ENCODE measurements at regions not wholly inside any gene's neighbourhood (a gene's known extent, or its start where the extent isn't known, plus 50 kb on each side); places are given as distances from the start of the nearest gene placed in this dataset.

GRCh38 chr15:93266291-93266690, 177.3 kb upstream of the RGMA start:
- DNase-seq (ENCODE audit: extremely low read depth in 1 of 11, low read depth in 9 of 11, low spot score in 4 of 11) = no peak

DNA sequence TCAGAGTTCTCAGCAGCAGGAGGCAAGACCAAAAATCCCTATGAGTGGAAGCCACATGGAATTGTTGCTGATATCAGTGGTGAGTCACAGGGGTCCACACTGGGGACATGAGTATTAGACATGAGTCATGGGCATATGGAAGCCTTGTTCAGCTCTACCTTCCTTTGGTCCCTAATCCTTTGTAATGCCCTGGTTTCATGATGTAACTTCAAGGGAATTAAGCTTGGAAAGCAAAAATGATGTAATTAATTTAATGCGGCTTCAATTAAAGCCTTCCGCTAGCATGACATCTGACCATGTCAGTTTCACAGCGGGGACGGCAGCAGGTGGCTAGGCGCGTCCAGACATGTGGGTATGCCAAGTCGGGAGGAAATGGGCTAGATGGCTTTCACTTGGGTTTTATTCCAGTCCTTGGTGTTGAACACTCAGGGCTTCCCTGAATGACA, 176.1 kb upstream of the RGMA start:
- no peak for DNase-seq (ENCODE audit: extremely low read depth in 1 of 11, low read depth in 9 of 11, low spot score in 4 of 11)

DNA sequence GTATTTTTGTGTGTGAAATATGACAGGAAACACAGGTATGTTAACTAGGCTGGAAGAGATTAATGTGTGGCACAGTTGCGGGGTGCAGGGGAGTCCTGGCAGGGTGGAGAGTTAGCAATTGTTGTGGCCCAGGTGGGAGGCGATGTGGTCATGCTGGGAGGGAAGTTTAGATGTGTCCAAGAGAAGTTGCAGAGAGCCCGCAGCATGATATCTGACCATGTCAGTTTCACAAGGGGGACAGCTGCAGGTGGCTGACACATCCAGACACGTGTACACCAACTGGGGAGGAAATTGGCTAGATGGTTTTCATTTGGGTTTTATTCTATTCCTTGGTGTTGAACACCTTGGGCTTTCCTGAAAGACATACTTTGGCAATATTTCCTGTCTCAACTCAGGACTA, 172.8 kb upstream of the RGMA start:
- no peak for DNase-seq (ENCODE audit: extremely low read depth in 1 of 11, low read depth in 9 of 11, low spot score in 4 of 11)

DNA sequence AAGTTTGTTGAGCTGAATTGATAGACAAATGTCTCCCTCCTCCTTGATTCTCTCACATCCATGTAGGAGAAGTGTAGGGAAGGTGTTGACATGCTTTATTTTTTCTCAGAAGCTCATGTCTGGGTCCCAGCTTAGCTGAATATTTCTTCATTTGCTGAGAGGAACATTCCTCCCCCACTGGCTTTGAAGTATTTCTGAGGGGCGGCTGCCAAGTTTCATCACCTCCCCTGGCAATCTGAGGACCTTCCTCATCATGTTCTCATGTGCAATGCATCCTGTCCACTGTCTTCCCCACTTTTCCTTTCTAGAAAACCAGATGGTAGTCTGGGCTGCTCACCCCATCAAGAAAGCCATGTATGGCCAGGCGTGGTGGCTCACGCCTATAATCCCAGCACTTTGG, 168.9 kb upstream of the RGMA start:
- DNase-seq (ENCODE audit: extremely low read depth in 1 of 11, low read depth in 9 of 11, low spot score in 4 of 11) = no peak

DNA sequence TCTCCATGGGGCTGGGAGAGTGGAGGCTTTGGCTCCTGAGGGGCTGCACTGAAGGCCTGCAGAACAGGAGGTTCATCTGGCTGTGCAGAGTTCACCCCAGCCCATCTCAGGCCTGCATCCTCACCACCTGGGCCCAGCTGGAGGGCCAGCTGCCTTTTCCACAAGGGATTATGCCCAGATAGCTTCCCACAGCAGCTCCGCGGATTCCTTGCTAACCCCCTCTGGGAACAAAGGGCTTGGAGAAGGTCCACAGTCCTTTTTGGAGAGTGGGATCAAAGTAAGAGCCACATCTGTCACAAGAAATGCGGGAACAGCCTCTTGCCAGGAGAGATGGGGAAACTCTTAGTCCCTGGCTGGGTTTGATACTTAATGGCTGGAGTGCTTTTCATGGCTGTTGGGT, 164.7 kb upstream of the RGMA start:
- DNase-seq (ENCODE audit: extremely low read depth in 1 of 11, low read depth in 9 of 11, low spot score in 4 of 11) = no peak

DNA sequence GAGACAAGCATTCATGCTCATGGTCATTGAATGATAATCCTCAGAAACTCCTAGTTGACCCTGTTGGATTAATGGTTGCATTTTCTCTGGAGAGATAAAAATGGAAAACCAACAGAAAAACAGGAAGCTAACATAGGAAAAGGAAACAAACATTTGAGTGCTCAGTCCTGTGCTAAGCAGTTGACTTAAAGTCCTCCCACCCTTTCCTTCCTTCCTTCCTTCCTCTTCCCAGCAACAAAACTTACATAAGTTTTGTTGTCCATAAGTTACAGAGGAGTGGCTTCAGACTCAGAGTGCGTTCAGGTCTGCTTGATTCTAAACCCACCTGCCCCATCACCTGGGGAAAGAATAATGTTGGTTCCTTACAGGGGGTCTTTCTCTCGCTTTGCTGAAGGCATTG, 163.8 kb upstream of the RGMA start:
- DNase-seq (ENCODE audit: extremely low read depth in 1 of 11, low read depth in 9 of 11, low spot score in 4 of 11) = no peak

DNA sequence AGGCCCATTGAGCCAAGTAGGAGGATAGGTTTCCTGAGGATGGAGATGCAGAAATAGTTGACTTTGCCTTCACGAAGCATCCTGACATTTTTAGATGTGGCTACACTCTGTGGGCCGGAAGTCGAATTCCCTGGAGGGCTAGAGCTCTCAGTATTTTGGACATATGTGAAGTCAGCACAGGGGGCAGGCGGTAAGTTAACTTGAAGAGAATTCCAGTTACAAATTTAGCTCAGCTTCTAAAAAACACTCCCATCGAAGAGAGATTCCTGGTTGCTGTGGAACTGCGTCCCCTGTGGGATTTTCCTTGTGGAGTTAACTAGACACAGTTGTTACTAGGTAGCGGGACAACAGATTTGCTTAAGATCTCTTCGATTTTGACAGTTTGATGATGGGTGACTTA, 161.9 kb upstream of the RGMA start:
- peak in 6 of 11 donors; percentile 7 to 48 (median 25) for DNase-seq (ENCODE audit: extremely low read depth in 1 of 11, low read depth in 9 of 11, low spot score in 4 of 11)

DNA sequence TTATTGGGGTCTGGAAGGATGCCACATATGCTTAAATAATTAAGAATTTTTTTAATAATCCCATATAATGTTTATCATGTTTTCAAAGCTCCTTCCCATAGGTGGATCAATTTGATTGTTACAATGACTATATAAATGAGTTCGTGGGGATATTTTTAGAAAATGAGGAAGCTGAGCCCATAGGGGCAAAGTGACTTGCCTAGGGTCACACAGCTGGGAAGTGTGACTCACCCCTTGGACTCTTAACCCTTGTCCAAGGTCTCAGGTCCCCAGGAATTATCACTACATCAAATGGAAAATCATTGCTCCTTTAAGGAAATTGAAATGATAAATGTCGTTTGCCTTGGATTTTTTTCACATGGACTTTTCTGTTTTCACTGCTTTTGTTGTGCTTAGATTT, 161.2 kb upstream of the RGMA start:
- no peak for DNase-seq (ENCODE audit: extremely low read depth in 1 of 11, low read depth in 9 of 11, low spot score in 4 of 11)

DNA sequence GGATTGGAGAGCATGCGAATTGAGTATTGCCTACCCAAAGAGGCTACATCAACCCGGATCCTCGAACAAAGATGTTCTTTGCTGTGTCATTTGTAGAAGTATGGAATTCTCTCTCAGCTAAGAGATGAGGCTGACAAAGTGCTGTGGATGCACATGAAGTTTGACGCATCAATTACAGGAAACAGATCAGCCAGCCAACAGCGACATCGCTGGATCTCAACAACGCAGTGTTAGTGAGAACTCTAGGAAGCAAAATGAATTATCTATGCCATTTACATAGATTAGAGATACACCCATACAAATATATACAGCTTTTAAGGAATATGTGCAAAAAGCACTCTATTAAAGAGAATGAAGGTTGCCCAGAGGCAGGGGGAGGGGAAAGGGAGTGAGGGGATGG, 160.6 kb upstream of the RGMA start:
- DNase-seq (ENCODE audit: extremely low read depth in 1 of 11, low read depth in 9 of 11, low spot score in 4 of 11) = no peak

DNA sequence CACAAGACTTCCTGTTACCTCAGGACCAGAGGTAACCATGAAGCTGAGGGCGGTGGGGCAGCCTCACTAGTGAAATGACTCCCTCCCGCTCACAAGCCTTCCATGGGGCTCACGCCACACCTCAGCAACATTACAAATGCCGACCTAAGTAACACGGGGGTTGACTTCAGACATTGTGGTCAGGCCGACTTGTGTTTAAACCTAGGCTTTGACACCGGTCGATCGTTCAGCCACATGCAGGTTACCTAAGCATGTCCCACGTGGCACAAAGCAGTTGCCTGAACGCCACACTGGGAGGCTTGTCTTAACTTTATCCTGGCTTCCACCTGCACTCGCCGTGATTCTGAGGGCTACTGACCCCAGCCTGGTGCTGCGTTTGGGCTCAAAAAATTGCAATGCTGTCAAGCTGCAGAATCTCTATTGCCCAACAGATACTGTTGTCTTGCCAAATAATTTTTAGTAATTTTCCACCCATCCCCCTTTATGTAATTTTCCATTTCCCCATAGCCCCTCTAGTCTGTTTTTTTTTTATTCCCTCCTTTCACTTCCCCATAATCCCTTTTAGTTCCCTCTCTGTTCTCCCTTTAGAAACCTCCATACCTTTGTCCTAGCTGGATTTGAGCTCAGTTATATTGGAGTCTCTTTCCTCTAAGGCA, 158.6 kb upstream of the RGMA start:
- no peak for DNase-seq (ENCODE audit: extremely low read depth in 1 of 11, low read depth in 9 of 11, low spot score in 4 of 11)

- no peak for DNase-seq (ENCODE audit: extremely low read depth in 1 of 11, low read depth in 9 of 11, low spot score in 4 of 11)
Observed at GRCh38 chr15:93246266-93247242, 157.5 kb upstream of the RGMA start.

DNA sequence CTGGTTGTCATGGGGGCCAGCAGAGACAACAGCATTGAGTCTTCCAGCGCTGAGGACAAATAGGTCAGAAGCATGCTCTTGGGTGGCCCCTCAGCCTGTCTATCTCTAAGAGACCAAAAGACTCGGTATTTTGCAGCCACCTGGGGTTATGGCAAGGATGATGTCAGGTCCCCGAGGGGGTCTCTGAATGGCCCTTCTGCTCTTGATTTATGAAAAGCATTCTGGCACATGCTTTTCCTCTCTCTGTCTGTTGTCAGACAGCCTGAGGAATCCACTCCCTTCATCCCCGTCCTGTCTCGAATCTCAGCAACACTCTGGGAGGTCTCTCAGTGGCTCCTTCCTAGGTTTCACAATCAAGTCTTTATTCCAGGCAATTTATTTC, 156.6 kb upstream of the RGMA start:
- DNase-seq (ENCODE audit: extremely low read depth in 1 of 11, low read depth in 9 of 11, low spot score in 4 of 11) = no peak

GRCh38 chr15:93244696-93245660, 156.0 kb upstream of the RGMA start:
- peak in 8 of 11 donors; percentile 9 to 51 (median 20) for DNase-seq (ENCODE audit: extremely low read depth in 1 of 11, low read depth in 9 of 11, low spot score in 4 of 11)

DNA sequence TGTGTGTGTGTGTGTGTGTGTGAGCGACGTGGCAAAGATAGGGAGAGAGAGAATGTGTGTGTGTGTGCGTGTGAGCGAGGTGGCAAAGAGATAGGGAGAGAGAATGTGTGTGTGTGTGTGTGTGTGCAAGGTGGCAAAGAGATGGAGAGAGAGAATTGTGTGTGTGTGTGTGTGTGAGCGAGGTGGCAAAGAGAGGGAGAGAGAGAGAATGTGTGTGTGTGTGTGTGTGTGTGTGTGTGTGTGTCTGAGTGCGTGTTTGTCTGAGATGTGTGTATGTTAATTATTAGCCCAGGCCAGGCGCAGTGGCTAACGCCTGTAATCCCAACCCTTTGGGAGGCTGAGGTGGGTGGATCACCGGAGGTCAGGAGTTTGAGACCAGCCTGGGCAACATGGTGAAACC, 154.6 kb upstream of the RGMA start:
- no peak for DNase-seq (ENCODE audit: extremely low read depth in 1 of 11, low read depth in 9 of 11, low spot score in 4 of 11)

- DNase-seq (ENCODE audit: extremely low read depth in 1 of 11, low read depth in 9 of 11, low spot score in 4 of 11) = no peak
Observed at GRCh38 chr15:93241696-93242585, 152.9 kb upstream of the RGMA start.

GRCh38 chr15:93239993-93240392, 151.0 kb upstream of the RGMA start:
- no peak for DNase-seq (ENCODE audit: extremely low read depth in 1 of 11, low read depth in 9 of 11, low spot score in 4 of 11)

- no peak for DNase-seq (ENCODE audit: extremely low read depth in 1 of 11, low read depth in 9 of 11, low spot score in 4 of 11)
Observed at GRCh38 chr15:93239591-93239990, 150.6 kb upstream of the RGMA start.

DNA sequence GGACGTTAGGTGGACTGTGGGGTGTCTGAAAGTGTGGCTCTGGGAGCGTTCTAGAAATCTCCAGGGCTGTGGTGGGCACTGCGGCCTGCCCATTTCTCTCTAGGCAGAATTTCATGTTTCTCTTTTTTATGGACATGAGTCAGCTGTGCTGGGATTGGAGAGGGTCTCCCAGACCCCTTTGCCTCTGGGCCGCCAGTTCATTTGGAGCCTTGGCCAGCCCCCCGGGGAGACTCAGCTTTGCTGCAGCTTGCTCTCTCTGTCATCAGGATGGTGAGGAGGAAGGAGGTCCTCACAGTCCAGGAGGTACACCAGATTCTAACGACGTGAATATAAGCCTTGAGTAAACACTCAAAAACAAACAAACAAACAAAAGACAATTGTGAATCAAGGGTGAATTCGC, 149.6 kb upstream of the RGMA start:
- DNase-seq (ENCODE audit: extremely low read depth in 1 of 11, low read depth in 9 of 11, low spot score in 4 of 11) = no peak

Measured in renal cortex interstitium (tissue), 11 donors.